HEK293T (cell line): ENCODE measurements at regions not wholly inside any gene's neighbourhood (a gene's known extent, or its start where the extent isn't known, plus 50 kb on each side); places are given as distances from the start of the nearest gene placed in this dataset.
A peak's percentile ranks its signal among the peaks of the same experiment; 100 is the strongest.

ENCODE experiments used
- CTCF ChIA-PET: fragments of 350-600 bp; formaldehyde crosslinking; extraction: SDS; loops from one replicate; lab custom pipeline; 2021; ENCODE audit warnings: antibody characterized with exemption, inconsistent platforms; lab: Yijun Ruan, JAX
- POLR2A ChIA-PET: fragments of 350-600 bp; formaldehyde crosslinking; extraction: SDS; loops from one replicate; lab custom pipeline; 2020; ENCODE audit warnings: antibody characterized with exemption, inconsistent platforms; lab: Yijun Ruan, JAX
- DNase-seq: peaks from one replicate; pipeline ENCODE4 v3.0.0; 2012; ENCODE audit warnings: mixed read lengths; ENCODE audit errors: extremely low spot score
- ARNT ChIP-seq: fragments of 450-650 bp; IDR thresholded peaks from 2 replicates; pipeline ENCODE4 v1.6.1; 2017; ENCODE audit warnings: mild to moderate bottlenecking
- BHLHE40 ChIP-seq: fragments of 450-650 bp; IDR thresholded peaks from 2 replicates; pipeline ENCODE4 v1.6.1; 2016; ENCODE audit warnings: mild to moderate bottlenecking, moderate library complexity, borderline replicate concordance
- CTBP1 ChIP-seq: fragments of 450-650 bp; IDR thresholded peaks from 2 replicates; pipeline ENCODE4 v1.6.1; 2016; ENCODE audit warnings: borderline replicate concordance
- ELF4 ChIP-seq: fragments of 450-650 bp; IDR thresholded peaks from 2 replicates; pipeline ENCODE4 v1.6.1; 2017; ENCODE audit warnings: antibody characterized with exemption
- FOXA1 ChIP-seq: fragments of 450-650 bp; IDR thresholded peaks from 2 replicates; pipeline ENCODE4 v1.6.1; 2016; ENCODE audit warnings: mild to moderate bottlenecking
- FOXK2 ChIP-seq: fragments of 450-650 bp; IDR thresholded peaks from 2 replicates; pipeline ENCODE4 v1.6.1; 2016; ENCODE audit warnings: mild to moderate bottlenecking
- FOXM1 ChIP-seq: fragments of 450-650 bp; IDR thresholded peaks from 2 replicates; pipeline ENCODE4 v1.6.1; 2017; ENCODE audit warnings: mild to moderate bottlenecking, borderline replicate concordance
- HDGF ChIP-seq: fragments of 450-650 bp; IDR thresholded peaks from 2 replicates; pipeline ENCODE4 v1.6.1; 2017; ENCODE audit warnings: antibody characterized with exemption, borderline replicate concordance
- L3MBTL2 ChIP-seq: fragments of 450-650 bp; conservative IDR thresholded peaks from 2 replicates; pipeline ENCODE4 v1.6.1; 2016; ENCODE audit warnings: mild to moderate bottlenecking
- LEF1 ChIP-seq: fragments of 450-650 bp; IDR thresholded peaks from 2 replicates; pipeline ENCODE4 v1.6.1; 2017; ENCODE audit warnings: mild to moderate bottlenecking, borderline replicate concordance
- NFRKB ChIP-seq: fragments of 450-650 bp; IDR thresholded peaks from 2 replicates; pipeline ENCODE4 v1.6.1; 2016; ENCODE audit warnings: mild to moderate bottlenecking, moderate library complexity
- PKNOX1 ChIP-seq: fragments of 450-650 bp; IDR thresholded peaks from 2 replicates; pipeline ENCODE4 v1.6.1; 2016
- SP1 ChIP-seq: fragments of 450-650 bp; IDR thresholded peaks from 2 replicates; pipeline ENCODE4 v1.6.1; 2017
- SUZ12 ChIP-seq: fragments of 450-650 bp; IDR thresholded peaks from 2 replicates; pipeline ENCODE4 v1.6.1; 2016; ENCODE audit warnings: mild to moderate bottlenecking
- TARDBP ChIP-seq: fragments of 450-650 bp; IDR thresholded peaks from 2 replicates; pipeline ENCODE4 v1.6.1; 2016
- ZNF384 ChIP-seq: fragments of 450-650 bp; IDR thresholded peaks from 2 replicates; pipeline ENCODE4 v1.6.1; 2016

DNA sequence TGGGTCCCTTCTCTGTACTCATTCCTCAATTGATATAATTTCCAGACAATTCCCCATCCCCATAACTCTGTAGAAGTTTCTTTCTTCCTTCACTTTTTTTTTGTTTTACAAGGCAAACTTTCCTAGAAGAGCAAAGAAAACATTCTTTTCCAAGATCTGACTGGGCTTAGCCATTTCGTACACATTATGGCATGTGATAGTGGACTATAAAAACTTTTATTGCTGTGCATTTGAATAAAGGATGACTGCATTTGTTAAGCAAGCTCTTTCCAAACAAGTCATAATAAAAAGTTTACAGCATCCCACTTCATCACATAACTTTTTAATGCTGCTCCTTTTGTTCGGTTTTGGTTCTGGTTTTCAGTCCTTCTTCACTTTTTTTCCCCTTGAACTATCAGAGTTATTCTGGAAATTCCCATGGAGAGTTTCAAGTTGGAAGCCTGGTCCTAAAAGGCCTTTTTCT, 231.0 kb upstream of the HMGA2 start:
- ChIA-PET CTCF (interaction anchor here (2.0 kb wide), 1 partner anchor 9 kb away, joined by 9 read pairs; no protein-coding TSS in a partner anchor), POLR2A (no interaction called here)

DNA sequence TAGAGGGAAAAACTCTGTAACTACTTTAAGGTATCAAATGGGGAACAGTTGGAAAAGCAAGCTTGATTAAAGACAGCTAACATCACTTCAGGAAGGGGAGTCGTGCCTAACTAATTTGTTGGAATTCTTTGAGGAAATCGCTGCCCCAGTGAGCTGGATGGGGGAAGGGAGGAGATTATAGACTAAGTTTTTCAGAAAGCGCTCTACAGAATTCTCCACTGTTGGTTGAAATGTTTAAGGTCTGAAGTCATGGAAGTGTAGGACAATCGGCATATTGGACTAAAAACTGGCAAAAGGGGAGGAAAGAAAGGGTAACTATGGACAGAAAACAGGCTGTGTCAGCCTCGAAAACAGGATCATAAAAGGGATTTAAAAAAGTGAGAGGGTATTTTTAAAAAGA, 229.9 kb upstream of the HMGA2 start:
- POLR2A ChIA-PET: no interaction called here
- TF ChIP-seq FOXM1: no peak
- no peak for TF ChIP-seq LEF1
- no peak for TF ChIP-seq L3MBTL2
- TF ChIP-seq BHLHE40: no peak
- TF ChIP-seq ARNT: no peak
- no peak for TF ChIP-seq TARDBP
- CTCF ChIA-PET: interaction anchor here (1.5 to 2.0 kb wide), 2 partner anchors 8 to 38 kb away, joined by 5 to 9 read pairs; no protein-coding TSS in a partner anchor
- DNase-seq: no peak

More for the DNA sequence above, 231.0 kb upstream of the HMGA2 start:
- TF ChIP-seq CTBP1 (peak; percentile 65; the same call in 1 of the 2 replicates), FOXM1 (no peak), ZNF384 (peak; percentile 62; the same call in 1 of the 2 replicates)
- no peak for DNase-seq

DNA sequence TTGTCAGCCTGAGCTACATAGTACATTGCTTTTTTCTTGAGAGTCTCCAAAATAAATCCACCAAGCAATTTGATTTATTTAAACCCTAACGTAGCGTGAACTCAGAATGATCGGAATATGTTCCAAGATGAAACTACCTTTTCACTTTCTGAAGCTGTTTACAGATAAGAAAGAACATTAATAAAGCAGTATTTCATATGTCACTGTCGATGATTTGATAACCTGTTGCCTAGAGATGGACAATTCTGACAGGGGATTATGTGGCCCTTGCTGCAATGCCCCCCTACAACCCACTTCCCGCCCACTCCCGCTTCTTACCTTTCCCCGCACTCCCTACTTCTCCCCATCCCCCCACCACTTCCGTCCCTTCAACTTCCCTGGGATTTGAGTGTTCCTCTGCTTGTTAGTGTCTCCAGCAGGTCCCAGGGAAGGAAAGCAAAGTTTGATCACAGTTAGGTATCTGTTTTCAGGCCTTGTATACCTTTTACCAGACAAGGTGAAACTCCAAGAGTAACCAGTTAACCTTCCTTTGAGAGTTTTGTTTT, 229.2 kb upstream of the HMGA2 start:
- no peak for TF ChIP-seq FOXA1
- TF ChIP-seq BHLHE40: no peak
- no peak for TF ChIP-seq SP1
- no peak for TF ChIP-seq NFRKB
- no peak for TF ChIP-seq TARDBP
- TF ChIP-seq HDGF: no peak
- DNase-seq: no peak
- ChIA-PET POLR2A (no interaction called here), CTCF (interaction anchor here (1.5 kb wide), 1 partner anchor 38 kb away, joined by 5 read pairs; no protein-coding TSS in a partner anchor)

DNA sequence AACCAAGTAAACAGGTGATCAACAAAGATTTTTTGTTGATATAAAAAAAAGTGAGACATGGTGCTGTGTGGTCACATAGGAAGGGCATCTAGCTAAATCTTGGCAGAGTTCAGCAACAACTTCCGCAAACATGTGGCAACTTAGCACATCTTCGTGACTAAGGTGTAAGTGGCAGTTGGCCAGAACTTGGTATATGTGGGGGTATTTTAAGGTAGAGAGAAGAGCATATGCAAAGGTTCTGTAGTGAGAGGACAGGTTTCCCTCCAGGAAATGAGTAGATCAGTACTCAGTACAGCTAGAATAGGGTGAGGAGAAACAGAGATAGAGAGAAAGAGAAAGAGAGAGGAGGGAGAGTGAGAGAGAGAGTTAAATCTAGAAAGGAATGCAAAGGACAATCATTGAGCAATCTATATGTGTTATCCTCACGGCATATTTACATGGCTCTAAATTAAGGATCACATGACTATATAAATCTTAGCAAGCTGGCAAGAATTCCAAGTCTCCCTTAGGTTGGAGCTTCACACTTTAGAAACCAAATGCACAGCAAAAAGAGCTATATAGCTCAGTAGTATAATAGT, 227.7 kb upstream of the HMGA2 start:
- no peak for DNase-seq
- POLR2A ChIA-PET: no interaction called here
- CTCF ChIA-PET: no interaction called here
- TF ChIP-seq SP1 (no peak), LEF1 (no peak), PKNOX1 (no peak), L3MBTL2 (no peak)

GRCh38 chr12:65597527-65597926, 226.8 kb upstream of the HMGA2 start:
- ChIA-PET CTCF (no interaction called here), POLR2A (no interaction called here)
- no peak for DNase-seq
- no peak for TF ChIP-seq ARNT
- no peak for TF ChIP-seq L3MBTL2
- no peak for TF ChIP-seq FOXK2
- TF ChIP-seq FOXA1: no peak
- TF ChIP-seq HDGF: no peak
- no peak for TF ChIP-seq TARDBP
- TF ChIP-seq BHLHE40: no peak
- no peak for TF ChIP-seq LEF1
- TF ChIP-seq FOXM1: no peak
- TF ChIP-seq PKNOX1: no peak
- no peak for TF ChIP-seq SP1
- TF ChIP-seq ELF4: no peak
- no peak for TF ChIP-seq ZNF384
- TF ChIP-seq CTBP1: no peak
- TF ChIP-seq SUZ12: no peak

GRCh38 chr12:65598688-65599087, 225.6 kb upstream of the HMGA2 start:
- ChIA-PET CTCF (no interaction called here), POLR2A (no interaction called here)

DNA sequence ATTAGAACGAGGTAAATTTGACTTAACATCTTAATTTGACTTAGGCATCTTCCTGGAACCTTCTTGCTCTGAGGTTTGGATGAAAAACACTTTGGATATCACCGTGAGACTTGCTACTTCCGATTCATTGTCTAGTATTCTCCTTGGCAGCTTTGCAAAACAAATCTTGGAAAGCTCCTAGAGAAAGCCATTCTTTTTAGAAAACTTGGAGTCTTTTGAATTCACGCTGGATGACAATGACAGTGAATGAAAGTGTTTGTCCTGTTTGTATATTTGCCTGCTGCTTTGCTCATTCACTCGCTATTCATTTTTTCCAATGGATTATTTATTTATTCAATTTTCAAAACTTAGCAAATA, 222.1 kb upstream of the HMGA2 start:
- POLR2A ChIA-PET: no interaction called here
- CTCF ChIA-PET: interaction anchor here (1.0 to 1.8 kb wide), 12 partner anchors 8 to 486 kb away, joined by 3 to 13 read pairs (median 4); no protein-coding TSS in a partner anchor
- no peak for TF ChIP-seq ARNT
- no peak for TF ChIP-seq SP1
- no peak for TF ChIP-seq NFRKB
- TF ChIP-seq ELF4: no peak
- no peak for TF ChIP-seq TARDBP
- no peak for TF ChIP-seq PKNOX1
- TF ChIP-seq BHLHE40: no peak
- no peak for TF ChIP-seq FOXA1
- TF ChIP-seq HDGF: no peak
- no peak for TF ChIP-seq L3MBTL2
- TF ChIP-seq ZNF384: no peak
- TF ChIP-seq CTBP1: no peak
- no peak for TF ChIP-seq SUZ12
- no peak for TF ChIP-seq LEF1
- TF ChIP-seq FOXM1: no peak
- TF ChIP-seq FOXK2: no peak
- no peak for DNase-seq

More at GRCh38 chr12:65598688-65599087, 225.6 kb upstream of the HMGA2 start:
- no peak for DNase-seq
- TF ChIP-seq FOXA1: no peak
